ENCODE measurements at regions not wholly inside any gene's neighbourhood (a gene's known extent, or its start where the extent isn't known, plus 50 kb on each side); places are given as distances from the start of the nearest gene placed in this dataset.

- DNase-seq: no peak
- 66 to 84% (median 71%) methylated on average over 2 of the region's 2 CpGs for WGBS, 4 donors
- TF ChIP-seq POLR2A (IDR thresholded peaks at IDR 0.05): no peak
- TF ChIP-seq, protein P1, sequence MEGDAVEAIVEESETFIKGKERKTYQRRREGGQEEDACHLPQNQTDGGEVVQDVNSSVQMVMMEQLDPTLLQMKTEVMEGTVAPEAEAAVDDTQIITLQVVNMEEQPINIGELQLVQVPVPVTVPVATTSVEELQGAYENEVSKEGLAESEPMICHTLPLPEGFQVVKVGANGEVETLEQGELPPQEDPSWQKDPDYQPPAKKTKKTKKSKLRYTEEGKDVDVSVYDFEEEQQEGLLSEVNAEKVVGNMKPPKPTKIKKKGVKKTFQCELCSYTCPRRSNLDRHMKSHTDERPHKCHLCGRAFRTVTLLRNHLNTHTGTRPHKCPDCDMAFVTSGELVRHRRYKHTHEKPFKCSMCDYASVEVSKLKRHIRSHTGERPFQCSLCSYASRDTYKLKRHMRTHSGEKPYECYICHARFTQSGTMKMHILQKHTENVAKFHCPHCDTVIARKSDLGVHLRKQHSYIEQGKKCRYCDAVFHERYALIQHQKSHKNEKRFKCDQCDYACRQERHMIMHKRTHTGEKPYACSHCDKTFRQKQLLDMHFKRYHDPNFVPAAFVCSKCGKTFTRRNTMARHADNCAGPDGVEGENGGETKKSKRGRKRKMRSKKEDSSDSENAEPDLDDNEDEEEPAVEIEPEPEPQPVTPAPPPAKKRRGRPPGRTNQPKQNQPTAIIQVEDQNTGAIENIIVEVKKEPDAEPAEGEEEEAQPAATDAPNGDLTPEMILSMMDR (IDR thresholded peaks at IDR 0.05): no peak
Observed at GRCh38 chr5:144947023-144947422, 776.4 kb downstream of the KCTD16 start.

GRCh38 chr5:144945503-144945902 is 774.8 kb downstream of the KCTD16 start:
- Histone ChIP-seq H3K27ac (no peak overlapping the region), H3K4me1 (replicated peaks in 1 of 2) (no peaks in the 10 kb centered on the region), H3K36me3 (replicated peaks in 1 of 2) (no peaks in the 10 kb centered on the region), H3K9me3 (replicated peaks in 1 of 3) (no peaks in the 10 kb centered on the region), H3K4me3 (no peak overlapping the region), H3K27me3 (no peaks in the 10 kb centered on the region)
- intact Hi-C loops (cut with DNase I): no loop called here
- DNase-seq: no peak
- WGBS, 4 donors: 36 to 58% (median 42%) methylated on average over 2 of the region's 2 CpGs
- TF ChIP-seq, protein P1 (IDR thresholded peaks at IDR 0.05): no peak
- TF ChIP-seq POLR2A (IDR thresholded peaks at IDR 0.05): no peak

More at GRCh38 chr5:144947023-144947422, 776.4 kb downstream of the KCTD16 start:
- Histone ChIP-seq H3K27me3 (no peaks in the 10 kb centered on the region), H3K4me1 (replicated peaks in 1 of 2) (no peaks in the 10 kb centered on the region), H3K27ac (no peak overlapping the region), H3K4me3 (no peak overlapping the region), H3K36me3 (replicated peaks in 1 of 2) (no peaks in the 10 kb centered on the region), H3K9me3 (replicated peaks in 1 of 3) (no peaks in the 10 kb centered on the region)
- intact Hi-C loops (cut with DNase I): no loop called here

DNA sequence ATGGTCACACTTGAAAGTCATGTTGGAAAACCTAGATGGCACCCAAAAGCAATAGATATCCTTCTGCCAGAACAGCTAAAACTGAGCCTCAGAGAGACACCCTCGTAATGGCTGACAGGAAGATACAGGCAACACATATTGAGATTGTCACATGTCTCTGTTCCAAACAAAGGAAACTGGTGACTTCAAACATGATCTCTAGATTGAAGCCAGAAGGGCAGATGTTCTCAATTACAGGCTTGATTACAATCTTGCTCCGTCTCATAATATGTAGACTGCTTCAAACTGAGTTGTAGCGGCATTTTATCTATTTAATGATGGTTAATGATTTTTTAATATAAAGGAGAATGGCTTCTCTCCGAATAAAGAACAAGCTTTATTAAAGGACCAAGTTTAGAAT is 774.3 kb downstream of the KCTD16 start:
- intact Hi-C loops (cut with DNase I): no loop called here
- no peak overlapping the region for H3K27ac ChIP-seq
- no peak for DNase-seq
- no peaks in the 10 kb centered on the region for H3K9me3 ChIP-seq (replicated peaks in 1 of 3)
- H3K4me3 ChIP-seq: no peak overlapping the region
- H3K27me3 ChIP-seq: no peaks in the 10 kb centered on the region
- H3K36me3 ChIP-seq (replicated peaks in 1 of 2): no peaks in the 10 kb centered on the region
- H3K4me1 ChIP-seq (replicated peaks in 1 of 2): no peaks in the 10 kb centered on the region
- TF ChIP-seq, protein P1 (IDR thresholded peaks at IDR 0.05): no peak
- 53 to 68% (median 63%) methylated on average over 4 of the region's 4 CpGs for WGBS, 4 donors

GRCh38 chr5:144941004-144941403 is 770.3 kb downstream of the KCTD16 start:
- no peak overlapping the region for H3K27ac ChIP-seq
- TF ChIP-seq, protein P1 (IDR thresholded peaks at IDR 0.05): no peak
- no peak for TF ChIP-seq POLR2A (IDR thresholded peaks at IDR 0.05)
- DNase-seq: no peak
- H3K4me1 ChIP-seq (replicated peaks in 1 of 2): no peaks in the 10 kb centered on the region
- H3K36me3 ChIP-seq (replicated peaks in 1 of 2): no peaks in the 10 kb centered on the region
- intact Hi-C loops (cut with DNase I): no loop called here
- H3K27me3 ChIP-seq: no peaks in the 10 kb centered on the region
- no peak overlapping the region for H3K4me3 ChIP-seq
- H3K9me3 ChIP-seq (replicated peaks in 1 of 3): no peaks in the 10 kb centered on the region
